Stimulated activated naive CD8-positive, alpha-beta T cell treated with anti-CD3 and anti-CD28 coated beads, Interleukin-15, Interleukin-2, amounts not matched to agents 100 ng/mL and 50 ng/mL, for 24 hours (primary cell): ENCODE measurements at regions not wholly inside any gene's neighbourhood (a gene's known extent, or its start where the extent isn't known, plus 50 kb on each side); places are given as distances from the start of the nearest gene placed in this dataset.

Experiments
- H3K27ac Mint-ChIP-seq: one replicate; pipeline ENCODE4 v1.8.0; 2021; ENCODE audit warnings: mild to moderate bottlenecking, mixed read lengths
- H3K27me3 Mint-ChIP-seq: one replicate; pipeline ENCODE4 v1.8.0; 2021; ENCODE audit warnings: mixed read lengths
- H3K36me3 Mint-ChIP-seq: one replicate; pipeline ENCODE4 v1.8.0; 2021; ENCODE audit warnings: low read depth, mixed read lengths
- H3K4me1 Mint-ChIP-seq: one replicate; pipeline ENCODE4 v1.8.0; 2021; ENCODE audit warnings: low read depth, mixed read lengths
- H3K4me3 Mint-ChIP-seq: one replicate; pipeline ENCODE4 v1.8.0; 2021; ENCODE audit warnings: mild to moderate bottlenecking, mixed read lengths
- H3K9me3 Mint-ChIP-seq: one replicate; pipeline ENCODE4 v1.8.0; 2021; ENCODE audit warnings: mixed read lengths

DNA sequence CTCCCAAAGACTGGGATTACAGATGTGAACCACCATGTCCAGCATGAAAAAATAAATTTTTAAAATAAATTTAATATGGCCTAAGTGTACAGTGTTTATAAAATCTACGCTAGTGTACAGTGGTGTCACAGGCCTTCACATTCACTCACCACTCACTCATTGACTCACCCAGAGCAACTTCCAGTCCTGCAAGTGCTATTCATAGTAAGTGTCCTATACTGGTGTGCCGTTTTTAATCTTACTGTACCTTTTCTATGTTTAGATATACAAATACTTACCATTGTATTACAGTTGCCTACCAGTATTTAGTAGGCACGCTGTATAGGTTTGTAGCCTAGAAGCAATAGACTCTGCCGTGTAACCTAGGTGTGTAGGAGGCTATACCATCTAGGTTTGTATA, 76.1 kb upstream of the FOXN2 start:
- Mint-ChIP-seq H3K27ac (no peak overlapping the region), H3K36me3 (peaks cover 4% of the 10 kb centered on the region), H3K9me3 (peaks cover 5% of the 10 kb centered on the region), H3K4me3 (no peak overlapping the region), H3K27me3 (no peaks in the 10 kb centered on the region), H3K4me1 (peaks cover 9% of the 10 kb centered on the region)

DNA sequence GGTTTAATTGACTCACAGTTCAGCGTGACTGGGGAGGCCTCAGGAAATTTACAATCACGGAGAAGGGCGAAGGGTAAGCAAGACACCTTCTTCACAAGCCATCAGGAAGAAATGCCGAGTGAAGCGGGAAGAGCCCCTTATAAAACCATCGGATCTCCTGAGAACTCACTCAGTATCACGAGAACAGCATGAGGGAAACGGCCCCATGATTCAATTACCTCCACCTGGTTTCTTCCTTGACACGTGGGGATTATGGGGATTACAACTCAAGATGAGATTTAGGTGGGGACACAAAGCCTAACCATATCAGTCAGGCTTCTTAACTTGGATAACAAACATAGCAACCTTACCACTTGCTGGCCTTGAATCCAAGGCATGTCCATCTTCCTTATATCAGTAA, 73.6 kb upstream of the FOXN2 start:
- Mint-ChIP-seq H3K36me3 (peaks cover 4% of the 10 kb centered on the region), H3K27me3 (no peaks in the 10 kb centered on the region), H3K4me1 (peaks cover 9% of the 10 kb centered on the region), H3K4me3 (no peak overlapping the region), H3K9me3 (peaks cover 5% of the 10 kb centered on the region), H3K27ac (no peak overlapping the region)

DNA sequence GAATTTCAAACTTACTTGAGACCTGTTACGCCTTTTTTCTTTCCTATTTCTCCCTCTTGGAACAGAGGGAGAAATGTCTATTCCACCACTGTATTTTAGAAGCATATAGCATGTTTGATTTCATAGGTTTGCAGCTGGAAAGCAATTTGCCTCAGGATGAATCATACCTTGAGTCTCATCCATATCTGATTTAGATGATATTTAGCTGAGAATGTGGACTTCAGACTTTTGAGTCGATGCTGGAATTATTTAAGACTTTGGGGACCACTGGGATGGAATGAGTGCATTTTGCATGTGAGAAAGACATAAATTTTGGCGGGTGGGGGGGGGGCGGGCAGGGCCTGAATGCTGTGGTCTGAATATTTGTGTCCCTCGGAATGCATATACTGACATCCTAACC, 67.3 kb upstream of the FOXN2 start:
- H3K27me3 Mint-ChIP-seq: no peaks in the 10 kb centered on the region
- no peak overlapping the region for H3K4me3 Mint-ChIP-seq
- H3K9me3 Mint-ChIP-seq: no peaks in the 10 kb centered on the region
- no peaks in the 10 kb centered on the region for H3K36me3 Mint-ChIP-seq
- H3K4me1 Mint-ChIP-seq: peaks cover 21% of the 10 kb centered on the region
- H3K27ac Mint-ChIP-seq: no peak overlapping the region

DNA sequence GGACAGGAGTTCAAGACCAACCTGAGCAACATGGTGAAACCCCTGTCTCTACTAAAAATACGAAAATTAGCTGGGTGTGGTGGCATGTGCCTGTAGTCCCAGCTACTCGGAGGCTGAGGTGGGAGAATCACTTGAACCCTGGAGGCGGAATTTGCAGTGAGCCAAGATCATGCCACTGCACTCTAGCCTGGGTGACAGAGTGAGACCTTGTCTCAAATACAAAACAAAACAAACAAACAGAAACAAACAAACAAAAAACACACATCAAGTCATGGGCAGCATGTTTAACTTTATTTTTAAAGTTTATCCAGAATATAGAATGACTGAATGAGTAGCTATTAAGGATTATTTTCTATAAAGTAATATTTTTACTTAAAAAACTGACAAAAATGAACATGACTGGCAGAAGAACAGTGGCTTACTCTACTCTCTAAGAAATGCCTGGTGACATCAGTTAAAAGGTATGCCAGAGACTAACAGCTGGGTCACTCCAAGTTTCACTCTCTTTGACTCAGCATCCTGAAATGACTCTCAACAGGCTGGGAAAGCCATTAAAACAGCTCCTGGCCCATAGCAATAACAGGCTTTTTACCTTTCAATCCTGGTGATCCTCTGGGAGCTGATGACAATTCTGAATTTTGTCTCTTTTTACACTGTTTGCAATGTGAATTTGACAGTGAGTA, 66.1 kb upstream of the FOXN2 start:
- Mint-ChIP-seq H3K4me1 (peaks cover 21% of the 10 kb centered on the region), H3K4me3 (no peak overlapping the region), H3K9me3 (no peaks in the 10 kb centered on the region), H3K27ac (no peak overlapping the region), H3K36me3 (no peaks in the 10 kb centered on the region), H3K27me3 (no peaks in the 10 kb centered on the region)

DNA sequence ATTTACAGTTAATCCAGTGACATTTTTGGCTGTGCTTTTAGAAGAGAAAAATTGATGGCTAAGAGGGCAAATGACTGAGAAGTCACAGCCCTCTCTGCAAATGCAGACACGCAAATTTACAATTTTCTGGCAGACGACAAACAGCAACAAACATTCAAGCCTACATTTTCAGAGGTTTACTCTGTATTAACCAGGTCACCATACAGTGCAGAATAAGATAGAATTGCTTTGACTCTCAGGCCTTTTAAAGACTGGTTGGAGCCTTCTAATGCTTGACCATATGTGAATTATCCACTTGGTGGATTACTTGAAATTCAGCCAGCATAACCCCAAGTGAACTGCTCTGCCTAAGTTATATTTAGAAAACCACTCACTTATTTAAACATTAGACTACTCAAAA, 65.5 kb upstream of the FOXN2 start:
- no peak overlapping the region for H3K4me3 Mint-ChIP-seq
- no peak overlapping the region for H3K27ac Mint-ChIP-seq
- no peaks in the 10 kb centered on the region for H3K27me3 Mint-ChIP-seq
- H3K4me1 Mint-ChIP-seq: peaks cover 21% of the 10 kb centered on the region
- H3K9me3 Mint-ChIP-seq: no peaks in the 10 kb centered on the region
- H3K36me3 Mint-ChIP-seq: no peaks in the 10 kb centered on the region

DNA sequence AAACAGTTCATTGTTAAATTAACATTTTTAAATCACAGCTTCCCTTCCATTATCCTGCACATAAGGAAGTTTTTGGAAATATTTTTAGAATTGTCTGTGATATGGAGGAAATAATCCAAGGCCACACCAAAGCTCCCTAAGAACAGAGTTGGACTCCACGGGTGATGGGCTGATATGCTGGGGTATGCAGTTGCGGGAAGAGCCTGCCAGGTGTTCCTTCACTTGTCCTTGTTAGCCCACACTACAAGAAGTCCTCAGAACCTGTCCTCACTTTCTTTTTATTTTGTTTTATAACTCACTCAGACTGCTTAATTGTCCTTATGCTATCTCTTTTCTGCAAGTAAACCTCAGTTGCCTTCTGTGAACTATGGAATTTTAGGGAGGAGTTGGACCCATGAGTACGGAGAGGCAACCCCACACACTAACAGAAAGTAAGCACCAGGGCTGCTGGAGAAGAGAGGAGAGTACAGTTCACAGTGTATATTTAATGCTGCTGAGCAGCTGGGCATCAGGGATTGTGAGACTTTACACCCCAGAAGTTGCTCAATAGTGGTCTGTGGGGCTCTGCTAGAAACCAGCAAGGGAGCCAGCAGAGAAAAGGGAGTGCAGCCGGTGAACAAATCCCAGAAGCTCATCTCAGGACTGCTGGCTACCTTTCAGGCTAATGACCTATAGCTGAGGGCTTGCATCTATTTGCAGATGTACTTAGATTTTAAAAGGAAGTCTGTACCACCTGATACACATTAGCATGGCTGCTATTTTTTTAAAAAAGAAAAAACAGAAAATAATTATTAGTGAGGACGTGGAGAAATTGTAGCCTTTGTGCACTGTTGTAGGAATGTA, 64.6 kb upstream of the FOXN2 start:
- H3K9me3 Mint-ChIP-seq: no peaks in the 10 kb centered on the region
- no peaks in the 10 kb centered on the region for H3K36me3 Mint-ChIP-seq
- peaks cover 21% of the 10 kb centered on the region for H3K4me1 Mint-ChIP-seq
- H3K4me3 Mint-ChIP-seq: no peak overlapping the region
- H3K27me3 Mint-ChIP-seq: no peaks in the 10 kb centered on the region
- H3K27ac Mint-ChIP-seq: no peak overlapping the region

DNA sequence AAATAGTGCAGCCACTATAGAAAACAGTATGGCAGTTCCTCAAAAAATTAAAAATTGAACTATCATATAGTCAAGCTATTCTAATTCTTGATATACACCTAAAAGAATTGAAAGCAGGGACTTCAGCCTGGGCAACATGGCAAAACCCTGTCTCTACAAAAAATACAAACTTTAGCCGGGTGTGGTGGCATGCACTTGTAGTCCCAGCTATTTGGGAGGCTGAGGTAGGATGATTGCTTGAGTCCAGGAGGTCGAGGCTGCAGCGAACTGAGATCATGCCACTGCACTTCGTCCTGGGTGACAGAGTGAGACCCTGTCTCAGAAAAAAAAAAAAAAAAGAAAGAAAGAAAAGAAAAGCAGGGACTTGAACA, 64.0 kb upstream of the FOXN2 start:
- Mint-ChIP-seq H3K4me3 (no peak overlapping the region), H3K4me1 (peaks cover 21% of the 10 kb centered on the region), H3K36me3 (no peaks in the 10 kb centered on the region), H3K27ac (no peak overlapping the region), H3K9me3 (no peaks in the 10 kb centered on the region), H3K27me3 (no peaks in the 10 kb centered on the region)

DNA sequence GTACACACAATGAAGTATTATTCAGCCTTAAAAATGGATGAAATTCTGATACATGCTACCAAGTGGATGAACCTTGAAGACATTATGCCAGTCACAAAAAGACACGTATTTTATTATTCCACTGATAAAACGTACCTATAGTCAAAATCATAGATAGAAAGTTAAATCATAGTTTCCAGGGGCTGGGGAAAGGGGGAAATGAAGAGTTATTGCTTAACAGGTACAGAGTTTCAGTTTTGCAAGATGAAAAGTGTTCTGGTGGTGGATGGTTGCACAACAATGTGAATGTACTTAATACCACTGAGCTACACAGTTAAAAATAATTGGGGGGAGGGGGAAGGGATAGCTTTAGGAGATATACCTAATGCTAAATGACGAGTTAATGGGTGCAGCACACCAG, 63.5 kb upstream of the FOXN2 start:
- H3K36me3 Mint-ChIP-seq: no peaks in the 10 kb centered on the region
- H3K9me3 Mint-ChIP-seq: no peaks in the 10 kb centered on the region
- peak overlapping the region; percentile 26 for H3K27ac Mint-ChIP-seq
- H3K4me1 Mint-ChIP-seq: peaks cover 21% of the 10 kb centered on the region
- H3K4me3 Mint-ChIP-seq: no peak overlapping the region
- no peaks in the 10 kb centered on the region for H3K27me3 Mint-ChIP-seq

DNA sequence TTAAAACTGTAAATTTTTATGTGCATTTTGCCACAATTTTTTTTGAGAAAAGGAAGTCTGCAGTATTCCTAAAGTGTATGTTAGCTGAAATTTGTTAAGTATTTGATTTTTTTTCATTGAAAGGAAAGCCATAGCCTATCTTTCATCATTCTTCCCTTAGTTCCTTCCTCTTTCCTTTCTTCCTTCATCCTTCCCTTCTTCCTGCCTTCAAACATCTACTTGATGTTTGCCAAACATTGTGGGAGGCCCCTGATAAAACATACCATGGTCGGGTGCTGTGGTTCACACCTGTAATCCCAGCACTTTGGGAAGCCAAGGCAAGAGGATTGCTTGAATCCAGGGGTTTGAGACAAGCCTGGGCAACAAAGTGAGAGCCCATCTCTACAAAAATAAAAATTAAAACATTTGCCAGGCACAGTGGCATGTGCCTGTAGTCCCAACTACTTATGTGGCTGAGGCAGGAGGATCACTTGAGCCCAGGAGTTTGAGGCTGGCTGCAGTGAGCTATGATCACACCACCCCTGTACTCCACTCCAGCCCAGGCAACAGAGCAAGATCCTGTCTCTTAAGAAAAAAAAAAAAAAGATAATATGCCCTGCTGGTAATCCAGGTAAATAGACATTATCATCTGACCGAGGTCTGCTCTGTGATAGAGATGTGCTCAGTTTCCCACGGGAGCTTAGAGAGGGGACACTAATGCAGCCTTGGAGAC, 62.9 kb upstream of the FOXN2 start:
- Mint-ChIP-seq H3K27ac (no peak overlapping the region), H3K9me3 (no peaks in the 10 kb centered on the region), H3K4me1 (peaks cover 21% of the 10 kb centered on the region), H3K27me3 (no peaks in the 10 kb centered on the region), H3K4me3 (no peak overlapping the region), H3K36me3 (no peaks in the 10 kb centered on the region)

DNA sequence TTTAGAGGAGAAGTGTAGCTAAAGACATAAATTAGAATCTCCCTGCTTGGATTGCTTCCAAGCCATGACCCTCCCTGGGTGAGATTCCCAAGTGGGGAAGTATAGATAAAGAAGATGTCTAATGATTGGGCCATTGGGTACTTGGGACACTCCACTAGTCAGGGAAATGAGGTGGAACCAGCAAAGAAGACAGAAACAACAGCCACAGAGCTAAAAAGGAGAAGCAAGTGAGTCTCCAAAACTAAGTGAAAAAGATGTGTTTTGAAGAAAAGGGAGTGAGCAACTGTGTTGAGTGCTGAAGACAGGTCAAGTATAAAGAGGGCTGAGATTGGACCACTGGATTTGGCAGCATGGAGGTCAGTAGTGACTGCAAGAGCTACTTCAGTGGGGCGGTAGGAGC, 61.2 kb upstream of the FOXN2 start:
- H3K4me1 Mint-ChIP-seq: peaks cover 21% of the 10 kb centered on the region
- H3K27ac Mint-ChIP-seq: no peak overlapping the region
- no peak overlapping the region for H3K4me3 Mint-ChIP-seq
- H3K9me3 Mint-ChIP-seq: no peaks in the 10 kb centered on the region
- no peaks in the 10 kb centered on the region for H3K27me3 Mint-ChIP-seq
- no peaks in the 10 kb centered on the region for H3K36me3 Mint-ChIP-seq

DNA sequence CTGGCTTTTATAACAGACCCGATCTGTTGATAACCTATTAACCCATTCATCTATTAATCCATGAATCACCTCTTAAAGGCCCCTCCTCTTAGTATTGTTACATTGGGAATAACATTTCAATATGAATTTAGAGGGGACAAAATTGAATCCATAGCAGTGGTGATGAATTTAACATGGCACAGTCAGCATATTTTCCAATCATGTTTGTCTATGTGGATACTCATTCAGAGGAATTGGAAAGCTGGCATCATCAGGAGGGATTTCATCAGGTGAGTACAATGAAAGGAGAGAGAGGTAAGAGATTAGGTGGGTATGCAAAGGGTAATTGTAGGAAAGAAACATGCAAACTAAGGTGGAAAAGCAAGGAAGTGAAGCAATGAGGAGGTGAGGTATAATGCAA, 59.6 kb upstream of the FOXN2 start:
- Mint-ChIP-seq H3K36me3 (no peaks in the 10 kb centered on the region), H3K4me1 (peaks cover 12% of the 10 kb centered on the region), H3K4me3 (no peak overlapping the region), H3K9me3 (no peaks in the 10 kb centered on the region), H3K27me3 (no peaks in the 10 kb centered on the region), H3K27ac (no peak overlapping the region)

DNA sequence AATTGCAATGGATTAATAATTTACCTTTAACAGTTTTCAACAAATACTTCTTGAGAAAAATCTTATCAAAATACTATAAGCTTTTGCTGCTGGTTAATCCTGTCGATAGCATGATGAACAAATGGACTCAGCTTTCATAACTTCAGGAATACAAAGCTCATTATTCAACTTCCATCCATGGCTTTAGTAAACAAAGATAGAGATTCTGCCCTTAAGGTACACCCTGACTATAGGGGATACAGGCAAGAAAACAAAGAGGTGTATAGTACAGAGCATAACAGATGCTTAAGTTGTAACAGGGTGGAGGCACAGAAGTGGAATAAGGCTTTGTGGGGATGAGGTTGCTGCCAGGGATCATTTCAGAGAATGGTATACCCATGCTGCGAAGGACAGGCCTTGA, 57.0 kb upstream of the FOXN2 start:
- no peaks in the 10 kb centered on the region for H3K4me1 Mint-ChIP-seq
- no peaks in the 10 kb centered on the region for H3K36me3 Mint-ChIP-seq
- H3K27ac Mint-ChIP-seq: no peak overlapping the region
- H3K27me3 Mint-ChIP-seq: no peaks in the 10 kb centered on the region
- no peaks in the 10 kb centered on the region for H3K9me3 Mint-ChIP-seq
- H3K4me3 Mint-ChIP-seq: no peak overlapping the region

DNA sequence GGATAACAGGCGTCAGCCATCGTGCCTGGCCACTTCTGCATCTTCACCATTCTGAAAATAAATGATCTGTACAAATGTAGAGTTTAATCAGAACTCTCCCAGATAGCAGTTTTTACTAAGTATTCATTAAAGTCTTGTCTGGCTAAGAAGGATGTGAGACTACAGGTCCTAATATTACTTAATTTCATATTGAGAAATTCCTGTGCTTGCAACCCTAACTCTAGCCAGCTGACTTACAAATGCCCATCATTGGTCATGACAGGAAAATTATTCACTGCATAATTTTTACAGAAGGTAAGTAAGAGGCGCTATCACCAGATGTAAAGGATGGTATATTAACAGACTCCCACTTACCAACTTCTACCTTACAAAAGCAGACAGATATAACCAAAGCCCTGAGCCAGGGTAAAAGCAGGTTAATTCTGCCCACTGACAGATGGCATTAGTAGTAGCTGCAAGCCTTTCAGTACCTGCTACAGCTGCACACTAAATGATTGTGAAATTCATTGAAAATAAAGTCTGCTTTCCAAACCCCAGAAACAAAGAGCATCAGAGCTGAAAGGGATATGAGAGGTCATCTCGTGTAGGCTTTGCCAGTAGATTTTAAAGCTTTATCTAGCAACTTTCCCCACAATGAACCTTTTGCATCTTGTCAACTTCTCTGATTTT, 55.9 kb upstream of the FOXN2 start:
- Mint-ChIP-seq H3K4me3 (no peak overlapping the region), H3K9me3 (no peaks in the 10 kb centered on the region), H3K27me3 (no peaks in the 10 kb centered on the region), H3K36me3 (no peaks in the 10 kb centered on the region), H3K27ac (no peak overlapping the region), H3K4me1 (no peaks in the 10 kb centered on the region)

DNA sequence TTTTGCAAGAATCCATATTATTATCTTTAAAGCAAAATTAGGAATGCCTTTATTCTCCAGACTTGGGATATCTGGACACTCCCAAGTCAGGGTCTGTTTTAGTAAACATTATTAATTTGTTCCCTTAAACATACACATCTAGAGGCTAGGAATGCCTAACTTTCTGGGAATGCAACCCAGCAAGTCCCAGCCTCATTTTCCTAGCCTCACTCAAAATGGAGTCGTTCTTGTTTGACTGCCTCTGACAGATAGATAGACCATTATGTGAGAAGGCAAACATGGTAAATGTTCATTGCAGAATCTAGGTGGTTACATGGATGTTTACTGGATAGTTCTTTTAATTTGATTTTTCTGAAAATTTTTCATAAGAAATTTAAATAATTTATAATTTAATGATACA, 54.7 kb upstream of the FOXN2 start:
- H3K27me3 Mint-ChIP-seq: no peaks in the 10 kb centered on the region
- H3K9me3 Mint-ChIP-seq: no peaks in the 10 kb centered on the region
- H3K4me3 Mint-ChIP-seq: no peak overlapping the region
- H3K4me1 Mint-ChIP-seq: no peaks in the 10 kb centered on the region
- no peaks in the 10 kb centered on the region for H3K36me3 Mint-ChIP-seq
- H3K27ac Mint-ChIP-seq: no peak overlapping the region

DNA sequence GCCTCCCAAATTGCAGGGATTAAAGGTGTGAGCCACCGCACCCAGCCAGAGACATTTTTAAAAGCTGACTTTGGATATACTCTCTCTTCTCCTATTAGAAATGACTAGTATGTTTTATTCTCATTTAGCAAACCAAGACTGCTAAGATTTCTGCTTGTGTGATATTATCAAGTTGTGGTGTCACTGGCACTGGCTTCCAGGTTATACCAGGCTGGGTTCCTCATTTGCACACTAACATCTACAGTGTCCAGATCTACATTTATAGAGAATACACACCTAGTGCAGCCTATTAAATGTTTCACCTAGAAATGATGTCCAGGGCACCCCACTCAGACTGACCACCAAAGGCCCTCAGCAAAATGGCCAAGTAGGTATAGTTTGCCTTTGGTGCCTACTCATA, 49.9 kb upstream of the FOXN2 start:
- no peaks in the 10 kb centered on the region for H3K27me3 Mint-ChIP-seq
- H3K4me3 Mint-ChIP-seq: no peak overlapping the region
- H3K4me1 Mint-ChIP-seq: no peaks in the 10 kb centered on the region
- H3K27ac Mint-ChIP-seq: no peak overlapping the region
- H3K9me3 Mint-ChIP-seq: no peaks in the 10 kb centered on the region
- no peaks in the 10 kb centered on the region for H3K36me3 Mint-ChIP-seq
